Adrenal gland (tissue), 5 donors: ENCODE measurements at regions not wholly inside any gene's neighbourhood (a gene's known extent, or its start where the extent isn't known, plus 50 kb on each side); places are given as distances from the start of the nearest gene placed in this dataset.

ENCODE experiments used
- CTCF ChIP-seq, 6 experiments: fragments of 450-650 bp in 4 of 6; fragments of 200-600 bp in 2 of 6; sonication (generic) in 1 of 6; IDR thresholded peaks; 1 replicate in 5 of 6; 2 replicates in 1 of 6; pipeline versions ENCODE4 v1.5.1 to v1.8.0; 2016 to 2021; ENCODE audit warnings: antibody characterized with exemption in 6 of 6, mild to moderate bottlenecking in 2 of 6, moderate library complexity in 1 of 6
- POLR2A ChIP-seq, 2 donors: fragments of 450-650 bp; IDR thresholded peaks; one replicate each; pipeline ENCODE4 v1.6.1; 2017; ENCODE audit warnings: antibody characterized with exemption in 2 of 2, mild to moderate bottlenecking in 2 of 2, moderate library complexity in 1 of 2
- donor health status: DM: no; HTN: no; CAD: no.

GRCh38 chr9:1882711-1883403, 132.3 kb upstream of the SMARCA2 start:
- no peak for TF ChIP-seq CTCF (IDR thresholded peaks at IDR 0.05)
- no peak for TF ChIP-seq POLR2A (IDR thresholded peaks at IDR 0.05)
